Activated T-cell treated with anti-CD3 and anti-CD28 coated beads for 1 hour (primary cell): ENCODE measurements at regions not wholly inside any gene's neighbourhood (a gene's known extent, or its start where the extent isn't known, plus 50 kb on each side); places are given as distances from the start of the nearest gene placed in this dataset.

ENCODE experiments used
- DNase-seq: peaks from one replicate; pipeline ENCODE4 v3.0.0-alpha.2; 2020; ENCODE audit warnings: low read depth

DNA sequence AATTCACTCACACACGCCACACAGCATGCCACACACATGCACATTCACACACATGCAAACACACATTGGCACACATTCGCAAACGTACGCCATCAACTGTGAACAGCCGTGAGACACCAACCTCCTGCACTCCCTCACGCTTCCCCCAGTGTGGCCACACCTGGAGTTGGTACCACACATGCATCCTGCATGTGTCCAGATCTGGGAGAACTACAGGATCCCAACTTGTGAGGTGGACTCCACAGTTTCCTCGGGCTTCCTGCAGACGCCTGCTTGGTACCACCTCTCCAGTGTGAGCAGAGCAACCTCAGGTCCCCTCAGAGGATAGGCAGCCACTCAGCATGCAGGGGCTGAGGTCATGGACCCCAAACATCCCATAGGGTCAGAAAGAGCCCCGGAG is 239.0 kb downstream of the EIPR1 start:
- DNase-seq, result no peak

DNA sequence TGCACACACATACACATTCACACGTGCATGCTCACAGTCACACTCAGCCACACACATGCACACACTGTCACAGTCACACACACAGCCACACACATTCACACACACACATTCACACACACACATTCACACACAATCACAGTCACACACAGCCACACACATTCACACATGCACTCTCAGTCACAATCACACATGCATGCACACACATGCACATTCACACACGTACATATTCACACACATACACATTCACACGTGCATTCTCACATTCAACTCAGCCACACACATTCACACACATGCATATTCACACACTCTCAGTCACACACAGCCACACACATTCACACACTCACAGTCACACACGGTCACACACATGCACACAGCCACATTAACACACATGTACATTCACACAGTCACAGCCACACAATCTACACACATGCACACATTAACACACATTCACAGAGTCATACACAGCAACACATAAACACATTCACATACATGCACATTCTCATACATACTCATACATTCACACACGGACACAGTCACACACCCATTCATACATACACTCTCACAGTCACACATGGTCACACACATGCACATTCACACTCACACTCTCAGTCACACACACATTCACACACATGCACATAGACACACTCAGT is 239.8 kb downstream of the EIPR1 start:
- DNase-seq, result no peak

GRCh38 chr2:3135676-3136075 is 241.9 kb downstream of the EIPR1 start:
- no peak for DNase-seq

DNA sequence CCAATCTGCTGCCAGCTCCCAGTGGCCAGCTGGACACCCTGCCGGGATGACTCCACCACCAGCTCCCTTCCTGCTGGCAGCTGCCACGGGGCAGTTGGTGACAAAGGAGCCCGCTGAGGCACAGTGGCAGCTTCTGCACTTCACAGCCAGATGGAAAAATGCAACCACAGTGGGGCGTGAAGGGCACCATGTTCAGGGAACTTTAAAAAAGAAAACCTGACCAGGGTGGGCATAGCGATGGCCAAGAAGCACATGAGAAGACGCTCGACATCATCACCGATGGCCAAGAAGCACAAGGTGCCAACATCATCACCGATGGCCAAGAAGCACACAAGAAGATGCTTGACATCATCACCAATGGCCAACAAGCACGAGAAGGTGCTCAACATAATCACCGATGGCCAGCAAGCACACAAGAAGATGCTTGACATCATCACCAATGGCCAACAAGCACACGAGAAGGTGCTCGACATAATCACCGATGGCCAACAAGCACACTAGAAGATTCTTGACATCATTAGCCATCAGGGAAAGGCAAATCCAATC is 243.5 kb downstream of the EIPR1 start:
- DNase-seq, result no peak

GRCh38 chr2:3132966-3133365 is 244.7 kb downstream of the EIPR1 start:
- DNase-seq, result no peak

GRCh38 chr2:3132466-3132865 is 245.2 kb downstream of the EIPR1 start:
- DNase-seq, result no peak

- DNase-seq, result no peak
Measured at GRCh38 chr2:3131636-3132326, 245.8 kb downstream of the EIPR1 start.

GRCh38 chr2:3130889-3131635 is 246.6 kb downstream of the EIPR1 start:
- DNase-seq, result no peak

GRCh38 chr2:3130444-3130843 is 247.2 kb downstream of the EIPR1 start:
- DNase-seq, result no peak

DNA sequence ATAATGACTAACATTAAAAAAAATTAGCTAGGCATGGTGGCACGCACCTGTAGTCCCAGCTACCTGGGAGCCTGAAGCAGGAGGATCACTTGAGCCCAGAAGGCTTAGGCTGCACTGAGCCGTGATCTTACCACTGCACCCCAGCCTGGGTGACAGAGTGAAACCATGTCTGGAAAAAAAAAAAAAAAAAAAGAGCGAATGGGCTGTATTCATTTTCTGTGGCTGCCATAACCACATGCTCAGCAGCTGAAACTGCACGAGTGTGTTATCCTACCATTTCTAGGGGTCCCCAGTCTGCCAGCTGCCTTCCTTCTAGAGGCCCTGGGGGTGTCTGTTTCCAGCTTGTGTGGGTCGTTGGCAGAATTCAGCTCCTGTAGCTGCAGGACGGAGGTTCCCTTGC is 247.8 kb downstream of the EIPR1 start:
- no peak for DNase-seq

GRCh38 chr2:3128786-3129185 is 248.8 kb downstream of the EIPR1 start:
- no peak for DNase-seq

DNA sequence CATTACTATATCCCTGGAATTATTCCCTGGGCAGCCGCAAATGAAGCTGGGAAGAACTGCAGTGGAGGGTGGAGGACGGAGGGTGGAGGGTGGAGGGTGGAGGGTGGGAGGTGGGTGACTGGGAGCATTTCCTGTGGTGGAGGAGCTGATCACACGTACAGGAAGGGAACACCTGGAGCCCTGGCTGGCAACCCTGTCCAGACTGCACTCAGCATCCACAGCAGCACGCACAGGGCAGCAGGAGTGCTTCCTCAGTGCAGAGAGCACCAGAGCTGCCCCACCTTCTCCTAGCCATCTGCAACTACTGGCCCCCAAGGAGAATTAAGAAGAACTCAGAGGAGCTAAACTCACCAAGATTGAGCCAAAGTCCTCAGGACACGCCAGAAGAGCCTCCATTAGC is 249.9 kb downstream of the EIPR1 start:
- DNase-seq, result no peak

DNA sequence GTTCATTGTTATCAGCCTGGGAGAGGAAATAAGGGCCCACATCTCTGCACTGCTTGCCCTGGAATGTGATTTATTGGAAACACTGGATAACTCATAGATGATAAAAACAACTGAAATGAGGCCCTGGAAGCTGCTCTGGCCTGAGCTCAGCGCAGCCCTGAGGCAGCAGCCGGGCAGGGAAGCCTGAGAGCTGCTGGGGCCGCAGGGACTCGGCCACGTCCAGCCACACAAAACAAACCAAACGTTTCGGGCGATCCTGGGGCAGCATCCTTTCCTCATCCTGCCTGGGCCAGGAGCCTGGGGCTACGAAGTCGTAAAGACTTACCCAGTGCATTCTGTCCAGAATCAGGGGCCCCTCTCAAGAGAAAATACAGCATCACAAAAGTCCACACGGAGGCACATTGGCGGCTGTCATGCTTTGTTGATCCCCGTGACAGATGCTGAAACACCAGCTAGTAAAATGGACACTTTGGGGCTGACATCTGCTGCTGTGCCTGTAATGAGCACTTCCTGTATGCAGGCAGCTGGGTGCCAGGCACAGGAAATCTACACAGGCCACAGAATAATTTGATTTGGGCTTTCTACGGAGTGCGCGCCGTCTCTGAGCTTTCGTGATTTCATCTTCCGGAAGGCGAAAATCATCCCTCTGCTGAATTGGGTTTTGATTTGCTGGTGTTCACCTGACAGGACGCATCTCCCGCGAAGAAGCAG is 250.6 kb downstream of the EIPR1 start:
- DNase-seq, result no peak

DNA sequence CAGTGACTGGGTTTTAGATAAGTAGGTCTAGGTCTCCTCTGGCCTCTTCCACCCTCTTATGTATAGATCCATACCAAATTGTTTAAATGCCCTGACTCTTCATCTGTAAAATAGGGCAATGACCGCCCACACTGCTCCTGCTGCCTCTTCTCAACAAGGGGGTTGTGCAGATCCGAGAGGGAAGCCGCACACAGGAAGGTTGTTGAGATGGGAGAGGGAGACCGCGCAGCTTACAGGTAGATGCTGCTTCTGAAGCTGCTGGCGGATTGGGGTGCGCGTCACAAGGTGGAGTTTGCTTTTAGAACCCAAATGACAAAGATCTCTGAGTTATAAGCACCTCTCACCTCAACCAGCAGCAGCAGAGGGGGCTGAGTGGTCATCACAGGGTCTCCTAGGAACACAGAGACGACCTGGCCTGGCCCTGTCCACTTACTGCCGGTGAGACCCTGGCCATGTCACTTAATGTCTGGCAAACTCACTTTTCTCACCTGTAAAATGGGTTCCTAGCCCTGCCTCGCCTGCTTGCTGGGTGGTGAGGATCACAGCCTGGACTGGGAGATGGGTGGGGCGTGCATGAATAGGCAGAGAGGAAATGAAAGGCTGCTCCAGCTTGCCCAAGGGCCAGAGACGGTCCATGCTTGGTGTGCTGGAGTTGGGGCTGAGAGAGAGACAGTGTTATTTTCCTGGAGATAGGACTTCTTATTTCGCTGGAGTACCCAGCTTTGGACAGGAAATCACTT is 251.3 kb downstream of the EIPR1 start:
- DNase-seq, result no peak

DNA sequence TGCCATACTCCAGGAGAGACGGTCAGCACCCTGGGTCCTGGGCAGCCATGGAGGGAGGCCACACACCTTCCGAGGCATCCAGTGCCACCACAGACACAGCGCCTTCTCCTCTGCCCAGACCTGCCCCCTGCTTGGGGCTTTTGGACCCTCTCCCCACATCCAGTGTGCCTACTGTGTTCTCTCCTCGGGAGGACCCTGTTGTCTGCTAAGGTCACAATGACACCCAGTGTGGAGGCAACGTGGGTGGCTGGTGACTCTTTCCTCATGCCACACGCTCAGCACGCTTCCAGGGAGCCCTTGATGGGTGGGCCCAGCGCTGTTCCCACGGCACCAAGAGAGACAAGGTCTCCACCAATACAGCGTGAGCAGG is 251.9 kb downstream of the EIPR1 start:
- no peak for DNase-seq

DNA sequence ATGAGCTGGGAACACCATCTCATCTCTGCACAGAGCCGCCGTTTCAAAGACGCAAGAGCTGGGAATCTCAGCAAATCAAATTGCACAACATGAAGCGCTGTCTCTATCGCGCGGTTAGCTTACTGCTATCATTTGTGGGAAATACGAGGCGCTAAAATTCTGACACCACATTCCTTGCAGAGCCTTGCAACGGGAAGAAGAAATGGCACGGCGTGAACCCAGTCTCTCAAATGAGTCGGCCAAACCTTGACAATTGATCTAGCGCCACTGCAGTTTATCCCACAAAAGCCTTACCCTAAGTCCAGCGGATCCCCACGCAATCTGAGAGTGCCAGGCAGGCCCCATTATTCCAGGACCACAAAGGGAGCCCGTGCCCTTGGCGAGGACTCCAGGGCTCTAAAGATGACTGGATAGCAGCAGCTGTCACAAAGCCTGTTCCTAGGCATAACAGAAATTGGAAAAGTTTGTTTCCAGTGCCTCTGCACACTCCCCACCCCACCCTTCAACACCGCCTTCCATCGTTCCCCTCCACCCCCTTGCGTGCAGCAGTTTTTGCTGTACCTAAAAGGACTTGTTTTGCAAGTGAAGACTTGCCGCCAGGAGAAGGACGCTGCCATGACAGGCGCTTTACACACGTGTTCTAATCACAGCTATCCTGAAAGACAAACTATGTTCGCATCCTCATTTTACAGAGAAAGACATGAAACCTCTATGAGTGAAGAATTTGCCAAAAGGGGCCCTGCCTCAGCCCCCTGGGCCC is 252.4 kb downstream of the EIPR1 start:
- DNase-seq, result no peak

GRCh38 chr2:3122525-3122924 is 255.1 kb downstream of the EIPR1 start:
- no peak for DNase-seq

DNA sequence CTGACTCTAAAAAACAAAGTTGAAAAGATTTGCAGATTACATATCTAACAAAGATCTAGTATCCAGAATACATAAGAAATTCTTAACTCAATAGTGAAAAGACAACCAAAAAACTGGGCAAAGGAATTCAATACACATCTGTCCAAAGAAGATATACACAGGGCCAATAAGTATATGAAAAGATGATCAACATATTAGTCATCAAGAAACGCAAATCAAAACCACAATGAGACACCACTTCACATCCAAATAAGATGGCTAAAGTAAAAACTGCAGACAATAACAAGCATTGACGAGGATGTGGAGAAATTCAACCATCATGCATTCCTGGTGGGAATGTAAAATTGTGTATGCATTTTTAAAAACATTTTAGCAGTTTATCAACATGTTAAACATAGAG is 256.0 kb downstream of the EIPR1 start:
- no peak for DNase-seq

- no peak for DNase-seq
Measured at GRCh38 chr2:3117650-3118216, 259.9 kb downstream of the EIPR1 start.

- DNase-seq, result no peak
Measured at GRCh38 chr2:3116371-3116770, 261.2 kb downstream of the EIPR1 start.
